GM23338 (cell line): ENCODE measurements at regions not wholly inside any gene's neighbourhood (a gene's known extent, or its start where the extent isn't known, plus 50 kb on each side); places are given as distances from the start of the nearest gene placed in this dataset.

Experiments
- ATAC-seq: fragments of 200-7000 bp; cut with Tn5 transposase; 3 replicates; pipeline ENCODE4 v1.9.1; 2020
- DNase-seq: peaks from one replicate; pipeline ENCODE4 v3.0.0-alpha.2; 2015; ENCODE audit warnings: low spot score
- H2AFZ ChIP-seq: fragments of 200-600 bp; sonication (generic); 2 replicates; pipeline ENCODE4 v1.8.0; 2016; ENCODE audit warnings: antibody characterized with exemption, mild to moderate bottlenecking, moderate library complexity
- H3F3A ChIP-seq: fragments of 200-600 bp; sonication (generic); replicated peaks from 2 replicates; pipeline ENCODE4 v1.8.0; 2017; ENCODE audit warnings: antibody characterized with exemption, mixed run types, low read depth
- H3K27ac ChIP-seq: fragments of 200-600 bp; sonication (generic); 2 replicates; pipeline ENCODE4 v1.6.1; 2016; ENCODE audit warnings: low read depth
- H3K27me3 ChIP-seq: fragments of 200-600 bp; sonication (generic); 2 replicates; pipeline ENCODE4 v1.8.0; 2016; ENCODE audit warnings: mild to moderate bottlenecking, mixed run types, moderate library complexity; ENCODE audit not compliant: insufficient read depth
- H3K36me3 ChIP-seq: fragments of 200-600 bp; sonication (generic); 2 replicates; pipeline ENCODE4 v1.8.0; 2016; ENCODE audit warnings: mild to moderate bottlenecking; ENCODE audit not compliant: insufficient read depth
- H3K4me1 ChIP-seq: fragments of 200-600 bp; sonication (generic); 2 replicates; pipeline ENCODE4 v1.8.0; 2016; ENCODE audit warnings: mild to moderate bottlenecking, moderate library complexity; ENCODE audit not compliant: insufficient read depth
- H3K4me2 ChIP-seq: fragments of 200-600 bp; sonication (generic); 2 replicates; pipeline ENCODE4 v1.7.1; 2017; ENCODE audit warnings: mixed run types
- H3K4me3 ChIP-seq: fragments of 200-600 bp; sonication (generic); 2 replicates; pipeline ENCODE4 v1.6.1; 2016; ENCODE audit warnings: mixed run types
- H3K79me2 ChIP-seq: fragments of 200-600 bp; sonication (generic); replicated peaks from 2 replicates; pipeline ENCODE4 v1.8.0; 2017; ENCODE audit warnings: mild to moderate bottlenecking; ENCODE audit not compliant: insufficient read depth
- H3K9me2 ChIP-seq: fragments of 200-600 bp; sonication (generic); 2 replicates; pipeline ENCODE4 v1.8.0; 2017; ENCODE audit not compliant: insufficient read depth
- H4K20me1 ChIP-seq: fragments of 200-600 bp; sonication (generic); replicated peaks from 2 replicates; pipeline ENCODE4 v1.8.0; 2017; ENCODE audit warnings: mild to moderate bottlenecking; ENCODE audit not compliant: insufficient read depth
- H3K27ac Mint-ChIP-seq: 2 replicates; pipeline ENCODE4 v1.8.0; 2020; ENCODE audit warnings: inconsistent platforms, mild to moderate bottlenecking, moderate library complexity, mixed read lengths
- H3K27me3 Mint-ChIP-seq: 3 replicates; pipeline ENCODE4 v1.8.0; 2022; ENCODE audit warnings: low read depth, mild to moderate bottlenecking, moderate library complexity, mixed read lengths, inconsistent platforms; ENCODE audit not compliant: insufficient read depth, poor library complexity
- H3K36me3 Mint-ChIP-seq: 3 replicates; pipeline ENCODE4 v1.8.0; 2021; ENCODE audit warnings: low read depth, mild to moderate bottlenecking, inconsistent platforms, moderate library complexity, mixed read lengths
- H3K4me1 Mint-ChIP-seq: 3 replicates; pipeline ENCODE4 v1.8.0; 2020; ENCODE audit warnings: mild to moderate bottlenecking, inconsistent platforms, mixed read lengths
- H3K4me3 Mint-ChIP-seq: 3 replicates; pipeline ENCODE4 v1.8.0; 2021; ENCODE audit warnings: moderate library complexity, mild to moderate bottlenecking, inconsistent platforms, mixed read lengths
- H3K9me3 Mint-ChIP-seq: 3 replicates; pipeline ENCODE4 v1.8.0; 2020; ENCODE audit warnings: moderate library complexity, mild to moderate bottlenecking, inconsistent platforms, mixed read lengths
- CREB1 ChIP-seq: fragments of 250-450 bp; sonication (Bioruptor Pico); IDR thresholded peaks from 2 replicates; pipeline ENCODE4 v1.5.0; 2020; ENCODE audit warnings: low read depth, mild to moderate bottlenecking, moderate library complexity
- CTCF ChIP-seq, 2 experiments: fragments of 200-600 bp in 1 of 2; sonication (generic) in 1 of 2; conservative IDR thresholded peaks; 2 replicates each; pipeline versions ENCODE4 v1.5.1 to v1.6.1; 2016 to 2017; ENCODE audit warnings: antibody characterized with exemption in 2 of 2, low read depth in 2 of 2, mild to moderate bottlenecking in 2 of 2, moderate library complexity in 1 of 2
- EZH2 ChIP-seq: fragments of 200-600 bp; sonication (generic); IDR thresholded peaks from one replicate; pipeline ENCODE4 v1.8.0; 2017; ENCODE audit warnings: antibody characterized with exemption, mild to moderate bottlenecking, low read depth; ENCODE audit not compliant: unreplicated experiment
- EZH2phosphoT487 ChIP-seq: fragments of 200-600 bp; sonication (generic); IDR thresholded peaks from one replicate; pipeline ENCODE4 v1.8.1; 2018; ENCODE audit warnings: antibody characterized with exemption; ENCODE audit not compliant: unreplicated experiment
- JUNB ChIP-seq: IDR thresholded peaks from one replicate; pipeline ENCODE4 v1.6.1; 2016; ENCODE audit warnings: antibody characterized with exemption; ENCODE audit not compliant: unreplicated experiment
- NANOG ChIP-seq: IDR thresholded peaks from 2 replicates; pipeline ENCODE4 v1.6.1; 2016; ENCODE audit warnings: antibody characterized with exemption, borderline replicate concordance
- POLR2AphosphoS5 ChIP-seq: IDR thresholded peaks from 2 replicates; pipeline ENCODE4 v1.6.1; 2016; ENCODE audit warnings: antibody characterized with exemption, low read depth
- STAT1 ChIP-seq: IDR thresholded peaks from one replicate; pipeline ENCODE4 v1.6.1; 2016; ENCODE audit warnings: antibody characterized with exemption; ENCODE audit not compliant: unreplicated experiment
- ZNF114 ChIP-seq: fragments of 250-450 bp; sonication (Bioruptor Pico); IDR thresholded peaks from 2 replicates; pipeline ENCODE4 v1.5.0; 2020; ENCODE audit warnings: mild to moderate bottlenecking, moderate library complexity
- ZNF331 ChIP-seq: fragments of 250-450 bp; sonication (Bioruptor Pico); IDR thresholded peaks from 2 replicates; pipeline ENCODE4 v1.5.0; 2020; ENCODE audit warnings: low read depth, mild to moderate bottlenecking, moderate library complexity
- ZNF462 ChIP-seq: fragments of 250-450 bp; sonication (Bioruptor Pico); IDR thresholded peaks from 2 replicates; pipeline ENCODE4 v1.5.0; 2020; ENCODE audit warnings: mild to moderate bottlenecking, moderate library complexity

- Histone ChIP-seq H3K4me2 (no peak overlapping the region), H3K27me3 (no peaks in the 10 kb centered on the region), H3K4me1 (peaks cover 7% of the 10 kb centered on the region), H2AFZ (no peak overlapping the region), H3K27ac (no peak overlapping the region), H3F3A (no peaks in the 10 kb centered on the region), H3K79me2 (no peaks in the 10 kb centered on the region), H3K36me3 (no peaks in the 10 kb centered on the region), H4K20me1 (no peaks in the 10 kb centered on the region), H3K9me2 (peaks cover 7% of the 10 kb centered on the region; the same call in 1 of the 2 replicates), H3K4me3 (no peak overlapping the region)
- Mint-ChIP-seq H3K4me3 (no peak overlapping the region), H3K27ac (no peak overlapping the region), H3K36me3 (no peaks in the 10 kb centered on the region), H3K4me1 (peaks cover 12% of the 10 kb centered on the region), H3K27me3 (peaks cover 2% of the 10 kb centered on the region), H3K9me3 (no peaks in the 10 kb centered on the region)
- TF ChIP-seq ZNF114 (CRISPR knock-in tag) = no peak
- no peak for TF ChIP-seq EZH2phosphoT487
- no peak for TF ChIP-seq CREB1 (CRISPR knock-in tag)
- no peak for DNase-seq
- ATAC-seq = no peak
Measured at GRCh38 chr4:10873809-10874208, 189.2 kb upstream of the CLNK start.

- Histone ChIP-seq H3K4me1 (peaks cover 7% of the 10 kb centered on the region), H3F3A (no peaks in the 10 kb centered on the region), H3K9me2 (peaks cover 10% of the 10 kb centered on the region; the same call in 1 of the 2 replicates), H3K79me2 (no peaks in the 10 kb centered on the region), H3K4me2 (no peak overlapping the region), H3K4me3 (no peak overlapping the region), H4K20me1 (no peaks in the 10 kb centered on the region), H3K27me3 (no peaks in the 10 kb centered on the region), H2AFZ (no peak overlapping the region), H3K36me3 (no peaks in the 10 kb centered on the region), H3K27ac (no peak overlapping the region)
- H3K27ac Mint-ChIP-seq = no peak overlapping the region
- H3K4me3 Mint-ChIP-seq = no peak overlapping the region
- DNase-seq (no peak), ATAC-seq (no peak)
- peaks cover 10% of the 10 kb centered on the region for H3K4me1 Mint-ChIP-seq
- H3K9me3 Mint-ChIP-seq = no peaks in the 10 kb centered on the region
- no peaks in the 10 kb centered on the region for H3K36me3 Mint-ChIP-seq
- peaks cover 2% of the 10 kb centered on the region for H3K27me3 Mint-ChIP-seq
- no peak for TF ChIP-seq EZH2phosphoT487
- no peak for TF ChIP-seq EZH2
- no peak for TF ChIP-seq ZNF462
- no peak for TF ChIP-seq STAT1
- TF ChIP-seq CREB1 (CRISPR knock-in tag) = no peak
- TF ChIP-seq ZNF331 = no peak
- no peak for TF ChIP-seq CTCF (conservative IDR thresholded peaks at IDR 0.05; ENCODE audit: low read depth in 2 of 2)
- no peak for TF ChIP-seq JUNB
- TF ChIP-seq POLR2AphosphoS5 = no peak
- TF ChIP-seq NANOG = no peak
- no peak for TF ChIP-seq ZNF114 (CRISPR knock-in tag)
Measured at GRCh38 chr4:10872833-10873517, 188.4 kb upstream of the CLNK start.
